Endodermal cell (in vitro differentiated cells): ENCODE measurements at regions not wholly inside any gene's neighbourhood (a gene's known extent, or its start where the extent isn't known, plus 50 kb on each side); places are given as distances from the start of the nearest gene placed in this dataset.

Experiments
- DNase-seq: peaks from one replicate; pipeline ENCODE4 v3.0.0-alpha.2; 2017
- H3K27ac ChIP-seq: 2 replicates; pipeline ENCODE4 v1.5.1; 2013; ENCODE audit warnings: mild to moderate bottlenecking, low read depth, low read length, moderate library complexity
- H3K27me3 ChIP-seq: 2 replicates; pipeline ENCODE4 v1.6.1; 2013; ENCODE audit warnings: mild to moderate bottlenecking, low read length, moderate library complexity; ENCODE audit not compliant: insufficient read depth, control insufficient read depth, poor library complexity, severe bottlenecking
- H3K36me3 ChIP-seq: 2 replicates; pipeline ENCODE4 v1.7.0; 2013; ENCODE audit warnings: mild to moderate bottlenecking, low read length, moderate library complexity; ENCODE audit not compliant: control insufficient read depth, insufficient read depth
- H3K4me1 ChIP-seq: one replicate; pipeline ENCODE4 v1.7.0; 2013; ENCODE audit warnings: low read length; ENCODE audit not compliant: control insufficient read depth, insufficient read depth
- H3K4me3 ChIP-seq: 2 replicates; pipeline ENCODE4 v1.5.1; 2013; ENCODE audit warnings: mild to moderate bottlenecking, low read length, moderate library complexity
- H3K9ac ChIP-seq: 2 replicates; pipeline ENCODE4 v1.6.1; 2013; ENCODE audit warnings: mild to moderate bottlenecking, low read length, moderate library complexity; ENCODE audit not compliant: poor library complexity, severe bottlenecking; ENCODE audit errors: extremely low read depth
- H3K9me3 ChIP-seq: 2 replicates; pipeline ENCODE4 v1.6.1; 2013; ENCODE audit warnings: mild to moderate bottlenecking, low read length, moderate library complexity; ENCODE audit not compliant: control insufficient read depth
- H3K27ac Mint-ChIP-seq: 2 replicates; pipeline ENCODE4 v1.8.0; 2020; ENCODE audit warnings: mixed read lengths
- H3K27me3 Mint-ChIP-seq: 2 replicates; pipeline ENCODE4 v1.8.0; 2021; ENCODE audit warnings: mild to moderate bottlenecking, mixed read lengths; ENCODE audit not compliant: insufficient read depth
- H3K36me3 Mint-ChIP-seq: 2 replicates; pipeline ENCODE4 v1.8.0; 2020; ENCODE audit warnings: low read depth, mixed read lengths
- H3K4me1 Mint-ChIP-seq: 2 replicates; pipeline ENCODE4 v1.8.0; 2020; ENCODE audit warnings: mixed read lengths
- H3K4me3 Mint-ChIP-seq: 2 replicates; pipeline ENCODE4 v1.8.0; 2020; ENCODE audit warnings: mild to moderate bottlenecking, moderate library complexity, mixed read lengths
- H3K9me3 Mint-ChIP-seq: 2 replicates; pipeline ENCODE4 v1.8.0; 2020; ENCODE audit warnings: mild to moderate bottlenecking, mixed read lengths
- WGBS, 2 experiments: methylation state at CpG; one replicate each; pipeline versions ENCODE4 v1.1.5 to v1.1.7; 2013; ENCODE audit warnings: missing lambda C conversion rate in 2 of 2, mixed read lengths in 1 of 2; ENCODE audit not compliant: insufficient coverage in 1 of 2, insufficient read length in 1 of 2; 5-methylcytosine and 5-hydroxymethylcytosine counted together
- TF ChIP-seq, protein P1 (sequence below): fragments of 200-600 bp; sonication (generic); conservative IDR thresholded peaks from 2 replicates; pipeline ENCODE4 v1.5.0; 2021; ENCODE audit warnings: antibody characterized with exemption, mild to moderate bottlenecking

DNA sequence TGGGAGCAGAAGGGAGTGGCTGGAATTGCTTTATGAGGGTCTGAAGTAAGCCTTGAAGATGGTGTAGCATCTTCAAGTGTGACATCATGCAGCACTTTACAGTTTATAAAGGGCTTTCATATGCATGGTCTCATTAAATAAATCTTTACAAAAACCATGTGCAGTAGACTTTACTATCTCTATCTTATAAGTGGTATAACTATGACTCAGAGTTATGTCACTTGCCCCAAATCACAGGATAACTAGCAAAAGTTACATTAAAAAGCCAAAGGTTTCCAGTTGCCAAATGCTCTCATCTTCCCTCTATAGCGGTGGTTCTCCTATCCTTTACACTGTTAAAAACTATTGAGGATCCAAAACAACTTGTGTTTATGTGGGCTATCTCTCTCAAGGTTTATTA lies 687.7 kb upstream of the MARCKS start:
- no peaks in the 10 kb centered on the region for H3K36me3 ChIP-seq
- no peak for DNase-seq
- no peaks in the 10 kb centered on the region for H3K36me3 Mint-ChIP-seq
- no peaks in the 10 kb centered on the region for H3K27me3 Mint-ChIP-seq
- no peak overlapping the region for H3K4me3 ChIP-seq
- 89% methylated on average over 1 of the region's 1 CpG; no CpG with 5 or more reads in 1 of the 2 experiments for WGBS, 2 experiments
- TF ChIP-seq, protein P1, sequence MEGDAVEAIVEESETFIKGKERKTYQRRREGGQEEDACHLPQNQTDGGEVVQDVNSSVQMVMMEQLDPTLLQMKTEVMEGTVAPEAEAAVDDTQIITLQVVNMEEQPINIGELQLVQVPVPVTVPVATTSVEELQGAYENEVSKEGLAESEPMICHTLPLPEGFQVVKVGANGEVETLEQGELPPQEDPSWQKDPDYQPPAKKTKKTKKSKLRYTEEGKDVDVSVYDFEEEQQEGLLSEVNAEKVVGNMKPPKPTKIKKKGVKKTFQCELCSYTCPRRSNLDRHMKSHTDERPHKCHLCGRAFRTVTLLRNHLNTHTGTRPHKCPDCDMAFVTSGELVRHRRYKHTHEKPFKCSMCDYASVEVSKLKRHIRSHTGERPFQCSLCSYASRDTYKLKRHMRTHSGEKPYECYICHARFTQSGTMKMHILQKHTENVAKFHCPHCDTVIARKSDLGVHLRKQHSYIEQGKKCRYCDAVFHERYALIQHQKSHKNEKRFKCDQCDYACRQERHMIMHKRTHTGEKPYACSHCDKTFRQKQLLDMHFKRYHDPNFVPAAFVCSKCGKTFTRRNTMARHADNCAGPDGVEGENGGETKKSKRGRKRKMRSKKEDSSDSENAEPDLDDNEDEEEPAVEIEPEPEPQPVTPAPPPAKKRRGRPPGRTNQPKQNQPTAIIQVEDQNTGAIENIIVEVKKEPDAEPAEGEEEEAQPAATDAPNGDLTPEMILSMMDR, result no peak
- no peak overlapping the region for H3K27ac Mint-ChIP-seq
- peaks cover 3% of the 10 kb centered on the region for H3K9me3 Mint-ChIP-seq
- no peaks in the 10 kb centered on the region for H3K27me3 ChIP-seq
- H3K4me1 Mint-ChIP-seq, result no peaks in the 10 kb centered on the region
- H3K4me1 ChIP-seq, result no peaks in the 10 kb centered on the region
- H3K9me3 ChIP-seq, result no peaks in the 10 kb centered on the region
- no peak overlapping the region for H3K4me3 Mint-ChIP-seq
- H3K27ac ChIP-seq, result no peak overlapping the region
- H3K9ac ChIP-seq, result no peak overlapping the region

DNA sequence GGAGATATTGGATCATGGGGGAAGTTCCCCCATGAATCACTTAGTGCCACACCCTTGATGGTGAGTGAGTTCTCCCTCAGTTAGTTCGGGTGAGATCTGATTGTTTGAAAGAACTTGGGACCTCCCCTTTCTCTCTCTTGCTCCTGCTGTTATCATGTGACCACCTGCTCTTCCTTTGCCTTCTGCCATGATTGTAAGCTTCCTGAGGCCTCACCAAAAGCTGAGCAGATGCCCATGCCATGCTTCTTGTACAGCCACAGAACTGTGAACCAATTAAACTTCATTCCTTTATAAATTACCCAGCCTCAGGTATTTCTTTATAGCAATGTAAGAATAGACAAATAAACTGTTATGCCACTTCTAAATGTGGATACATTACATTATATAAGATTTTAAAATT lies 686.7 kb upstream of the MARCKS start:
- H3K27ac Mint-ChIP-seq, result no peak overlapping the region
- Histone ChIP-seq H3K9ac (no peak overlapping the region), H3K4me3 (no peak overlapping the region), H3K27me3 (no peaks in the 10 kb centered on the region), H3K36me3 (no peaks in the 10 kb centered on the region), H3K9me3 (no peaks in the 10 kb centered on the region), H3K4me1 (no peaks in the 10 kb centered on the region), H3K27ac (no peak overlapping the region)
- H3K9me3 Mint-ChIP-seq, result peaks cover 3% of the 10 kb centered on the region
- no peaks in the 10 kb centered on the region for H3K4me1 Mint-ChIP-seq
- no peak overlapping the region for H3K4me3 Mint-ChIP-seq
- H3K27me3 Mint-ChIP-seq, result no peaks in the 10 kb centered on the region
- H3K36me3 Mint-ChIP-seq, result no peaks in the 10 kb centered on the region
- 100% methylated on average over 1 of the region's 1 CpG for WGBS, 2 experiments
- no peak for DNase-seq
- TF ChIP-seq, protein P1, result no peak

DNA sequence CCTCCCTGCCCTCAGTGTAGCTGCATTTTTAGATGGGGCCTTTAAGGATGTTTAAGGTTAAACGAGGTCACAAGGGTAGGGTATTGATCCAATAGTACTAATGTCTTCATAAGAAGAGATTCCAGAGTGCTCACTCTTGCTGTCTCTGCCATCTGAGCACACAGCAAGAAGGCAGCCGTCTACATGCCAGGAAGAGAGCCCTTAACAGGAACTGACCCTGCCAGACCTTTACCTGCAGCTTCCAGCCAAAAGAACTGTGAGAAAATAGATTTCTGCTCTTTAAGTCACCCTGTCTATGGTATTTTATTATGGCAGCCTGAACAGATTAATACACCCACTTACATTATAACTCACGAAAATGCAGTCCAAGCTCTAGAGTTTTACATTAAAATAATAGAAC lies 685.3 kb upstream of the MARCKS start:
- peaks cover 3% of the 10 kb centered on the region for H3K9me3 Mint-ChIP-seq
- H3K27ac Mint-ChIP-seq, result no peak overlapping the region

More for the DNA sequence above, 685.3 kb upstream of the MARCKS start:
- DNase-seq, result no peak
- no peaks in the 10 kb centered on the region for H3K4me1 Mint-ChIP-seq
- H3K27me3 Mint-ChIP-seq, result no peaks in the 10 kb centered on the region
- no peaks in the 10 kb centered on the region for H3K9me3 ChIP-seq
- H3K4me1 ChIP-seq, result no peaks in the 10 kb centered on the region
- H3K36me3 Mint-ChIP-seq, result no peaks in the 10 kb centered on the region
- no peak overlapping the region for H3K9ac ChIP-seq
- TF ChIP-seq, protein P1, result no peak
- no peaks in the 10 kb centered on the region for H3K27me3 ChIP-seq
- peak overlapping the region; percentile 68 for H3K27ac ChIP-seq
- H3K4me3 ChIP-seq, result no peak overlapping the region
- 80 to 94% methylated on average over 2 to 3 of the region's 3 CpGs for WGBS, 2 experiments
- no peak overlapping the region for H3K4me3 Mint-ChIP-seq
- H3K36me3 ChIP-seq, result no peaks in the 10 kb centered on the region
